ENCODE measurements at regions not wholly inside any gene's neighbourhood (a gene's known extent, or its start where the extent isn't known, plus 50 kb on each side); places are given as distances from the start of the nearest gene placed in this dataset.

DNA sequence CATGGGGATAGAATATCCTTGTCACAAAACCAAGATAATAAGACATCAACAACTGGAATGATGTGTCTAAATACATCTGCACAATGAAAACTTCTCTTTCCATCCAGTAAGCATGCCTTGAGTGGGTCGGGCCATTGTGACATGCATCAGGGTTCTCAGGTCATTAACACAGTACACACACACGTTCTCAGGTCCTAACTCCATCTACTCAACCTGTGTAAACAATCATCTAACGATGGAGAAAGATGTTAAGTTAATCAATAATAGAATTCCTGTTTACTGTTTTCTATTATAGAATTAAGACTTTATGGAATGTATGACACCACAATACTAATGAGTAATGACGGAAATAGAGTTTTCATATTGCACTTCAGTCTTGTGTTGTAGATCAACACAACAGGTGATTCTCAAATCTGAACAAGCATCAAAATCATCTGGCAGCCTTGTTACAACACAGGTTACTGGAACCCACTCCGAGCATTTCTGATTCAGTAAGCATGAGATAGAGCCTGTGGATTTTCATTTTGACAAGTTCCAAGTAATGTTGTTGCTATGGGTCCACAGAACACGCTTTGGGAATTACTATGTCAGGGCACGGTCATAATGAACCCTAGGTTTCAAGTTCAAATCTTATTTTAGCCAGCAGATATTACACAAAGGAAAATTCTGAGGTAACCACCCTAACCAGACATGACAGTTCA is 315.8 kb upstream of the TEX13C start:
- ChIA-PET POLR2A (no interaction called here), CTCF (no interaction called here)
- TF ChIP-seq, protein P1, sequence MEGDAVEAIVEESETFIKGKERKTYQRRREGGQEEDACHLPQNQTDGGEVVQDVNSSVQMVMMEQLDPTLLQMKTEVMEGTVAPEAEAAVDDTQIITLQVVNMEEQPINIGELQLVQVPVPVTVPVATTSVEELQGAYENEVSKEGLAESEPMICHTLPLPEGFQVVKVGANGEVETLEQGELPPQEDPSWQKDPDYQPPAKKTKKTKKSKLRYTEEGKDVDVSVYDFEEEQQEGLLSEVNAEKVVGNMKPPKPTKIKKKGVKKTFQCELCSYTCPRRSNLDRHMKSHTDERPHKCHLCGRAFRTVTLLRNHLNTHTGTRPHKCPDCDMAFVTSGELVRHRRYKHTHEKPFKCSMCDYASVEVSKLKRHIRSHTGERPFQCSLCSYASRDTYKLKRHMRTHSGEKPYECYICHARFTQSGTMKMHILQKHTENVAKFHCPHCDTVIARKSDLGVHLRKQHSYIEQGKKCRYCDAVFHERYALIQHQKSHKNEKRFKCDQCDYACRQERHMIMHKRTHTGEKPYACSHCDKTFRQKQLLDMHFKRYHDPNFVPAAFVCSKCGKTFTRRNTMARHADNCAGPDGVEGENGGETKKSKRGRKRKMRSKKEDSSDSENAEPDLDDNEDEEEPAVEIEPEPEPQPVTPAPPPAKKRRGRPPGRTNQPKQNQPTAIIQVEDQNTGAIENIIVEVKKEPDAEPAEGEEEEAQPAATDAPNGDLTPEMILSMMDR (IDR thresholded peaks at IDR 0.05; ENCODE audit: control extremely low read depth, extremely low read depth, low read depth, missing control alignments): no peak
- no peak for DNase-seq (ENCODE audit: extremely low spot score)

DNA sequence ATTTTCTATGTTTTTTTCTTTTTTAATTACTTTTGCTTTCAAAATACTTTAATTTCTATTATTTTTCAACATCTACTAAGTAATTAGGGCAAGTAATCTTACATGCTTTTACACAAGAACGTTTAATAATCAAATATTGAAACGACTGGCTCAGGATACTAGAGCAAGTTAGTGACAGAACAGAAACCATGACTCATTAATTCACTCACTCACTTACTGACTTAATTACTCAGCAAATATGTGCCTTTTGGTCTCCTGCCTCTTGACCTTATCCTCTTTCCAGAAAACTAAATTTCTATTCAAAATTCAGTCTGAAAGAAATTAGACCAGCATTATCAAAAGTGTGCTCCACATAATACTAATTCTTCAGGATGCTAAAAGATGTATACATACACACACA is 314.9 kb upstream of the TEX13C start:
- no peak for DNase-seq (ENCODE audit: extremely low spot score)
- CTCF ChIA-PET: no interaction called here
- POLR2A ChIA-PET: no interaction called here
- TF ChIP-seq, protein P1 (IDR thresholded peaks at IDR 0.05; ENCODE audit: control extremely low read depth, extremely low read depth, low read depth, missing control alignments): no peak

DNA sequence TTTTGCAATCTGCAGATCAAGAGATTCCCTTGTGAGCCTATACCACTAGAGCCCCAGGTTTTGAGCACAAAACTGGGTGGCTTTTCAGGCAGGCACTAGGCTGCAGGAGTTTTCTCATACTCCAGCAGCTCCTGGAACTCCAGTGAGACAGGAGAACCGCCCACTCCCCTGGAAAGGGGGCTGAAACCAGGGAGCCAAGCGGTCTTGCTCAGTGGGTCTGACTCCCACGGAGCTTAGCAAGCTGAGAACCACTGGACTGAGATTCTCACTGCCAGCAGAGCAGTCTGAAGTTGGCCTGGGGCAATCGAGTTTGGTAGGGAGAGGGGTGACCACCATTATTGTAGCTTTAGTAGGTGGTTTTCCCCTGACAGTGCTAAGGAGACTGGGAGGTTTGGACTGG is 313.8 kb upstream of the TEX13C start:
- POLR2A ChIA-PET: no interaction called here
- TF ChIP-seq, protein P1 (IDR thresholded peaks at IDR 0.05; ENCODE audit: control extremely low read depth, extremely low read depth, low read depth, missing control alignments): no peak
- DNase-seq (ENCODE audit: extremely low spot score): no peak
- CTCF ChIA-PET: no interaction called here

DNA sequence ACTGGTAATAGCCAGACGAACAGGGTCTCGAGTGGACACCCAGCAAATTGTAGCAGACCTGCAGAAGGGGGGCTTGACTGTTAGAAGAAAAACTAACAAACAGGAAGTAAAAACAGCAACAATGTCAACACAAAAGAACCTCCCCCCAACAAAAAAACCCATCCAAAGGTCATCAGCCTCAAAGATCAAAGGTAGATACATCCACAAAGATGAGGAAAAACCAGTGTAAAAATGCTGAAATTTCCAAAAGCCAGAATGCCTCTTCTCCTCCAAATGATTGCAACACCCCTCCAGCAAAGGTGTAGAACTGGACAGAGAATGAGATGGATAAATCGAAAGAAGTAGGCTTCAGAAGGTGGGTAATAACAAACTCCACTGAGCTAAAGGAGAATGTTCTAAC is 313.0 kb upstream of the TEX13C start:
- ChIA-PET POLR2A (no interaction called here), CTCF (no interaction called here)
- DNase-seq (ENCODE audit: extremely low spot score): no peak
- TF ChIP-seq, protein P1 (IDR thresholded peaks at IDR 0.05; ENCODE audit: control extremely low read depth, extremely low read depth, low read depth, missing control alignments): no peak

DNA sequence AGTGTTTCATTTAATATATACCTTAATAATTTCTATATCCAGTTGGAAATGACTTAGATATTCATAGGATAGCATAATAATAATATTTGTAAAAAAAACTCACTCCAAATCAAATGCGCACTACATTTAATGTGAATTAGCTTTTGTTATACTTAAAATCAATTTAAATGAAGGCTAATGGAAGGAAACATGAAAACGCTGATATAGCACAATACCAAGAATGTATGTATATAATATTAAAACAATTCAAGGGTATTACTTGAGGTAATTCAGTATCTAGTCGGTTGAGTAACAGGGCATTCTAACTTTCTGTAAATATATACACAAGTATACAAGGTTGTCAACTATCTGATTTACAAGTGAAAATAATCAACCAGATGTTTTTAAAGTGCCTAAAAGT is 307.1 kb upstream of the TEX13C start:
- TF ChIP-seq, protein P1 (IDR thresholded peaks at IDR 0.05; ENCODE audit: control extremely low read depth, extremely low read depth, low read depth, missing control alignments): no peak
- CTCF ChIA-PET: no interaction called here
- POLR2A ChIA-PET: no interaction called here
- DNase-seq (ENCODE audit: extremely low spot score): no peak

DNA sequence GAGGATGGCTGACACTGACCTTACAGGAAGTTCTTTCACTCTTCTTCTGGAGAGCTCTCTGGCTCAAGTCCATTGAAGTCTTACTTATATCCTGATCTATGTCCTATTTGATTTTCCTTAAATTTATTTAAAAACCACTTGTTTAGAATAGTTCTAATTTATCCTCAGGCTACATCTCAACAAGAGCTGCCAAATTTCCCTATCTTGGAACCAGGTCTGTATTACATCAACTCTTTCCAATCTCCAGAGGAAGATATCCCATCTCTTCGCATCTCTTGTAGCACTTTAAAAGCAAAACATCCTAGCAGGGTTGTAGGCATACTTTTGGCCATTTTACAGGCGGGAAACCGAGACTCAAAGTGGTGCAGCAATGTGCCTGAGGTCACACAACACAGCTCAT is 290.5 kb upstream of the TEX13C start:
- POLR2A ChIA-PET: no interaction called here
- CTCF ChIA-PET: no interaction called here
- no peak for DNase-seq (ENCODE audit: extremely low spot score)

More for the DNA sequence above, 290.5 kb upstream of the TEX13C start:
- TF ChIP-seq, protein P1 (IDR thresholded peaks at IDR 0.05; ENCODE audit: control extremely low read depth, extremely low read depth, low read depth, missing control alignments): no peak

Data from GM10248 (cell line).